SH-SY5Y (cell line): ENCODE measurements at regions not wholly inside any gene's neighbourhood (a gene's known extent, or its start where the extent isn't known, plus 50 kb on each side); places are given as distances from the start of the nearest gene placed in this dataset.

ENCODE experiments used
- GATA2 ChIP-seq: IDR thresholded peaks from 2 replicates; pipeline ENCODE4 v1.6.1; 2011; ENCODE audit warnings: mild to moderate bottlenecking, low read depth, low read length
- GATA3 ChIP-seq: IDR thresholded peaks from 2 replicates; pipeline ENCODE4 v1.6.1; 2011; ENCODE audit warnings: low read depth, mild to moderate bottlenecking, low read length, moderate library complexity

DNA sequence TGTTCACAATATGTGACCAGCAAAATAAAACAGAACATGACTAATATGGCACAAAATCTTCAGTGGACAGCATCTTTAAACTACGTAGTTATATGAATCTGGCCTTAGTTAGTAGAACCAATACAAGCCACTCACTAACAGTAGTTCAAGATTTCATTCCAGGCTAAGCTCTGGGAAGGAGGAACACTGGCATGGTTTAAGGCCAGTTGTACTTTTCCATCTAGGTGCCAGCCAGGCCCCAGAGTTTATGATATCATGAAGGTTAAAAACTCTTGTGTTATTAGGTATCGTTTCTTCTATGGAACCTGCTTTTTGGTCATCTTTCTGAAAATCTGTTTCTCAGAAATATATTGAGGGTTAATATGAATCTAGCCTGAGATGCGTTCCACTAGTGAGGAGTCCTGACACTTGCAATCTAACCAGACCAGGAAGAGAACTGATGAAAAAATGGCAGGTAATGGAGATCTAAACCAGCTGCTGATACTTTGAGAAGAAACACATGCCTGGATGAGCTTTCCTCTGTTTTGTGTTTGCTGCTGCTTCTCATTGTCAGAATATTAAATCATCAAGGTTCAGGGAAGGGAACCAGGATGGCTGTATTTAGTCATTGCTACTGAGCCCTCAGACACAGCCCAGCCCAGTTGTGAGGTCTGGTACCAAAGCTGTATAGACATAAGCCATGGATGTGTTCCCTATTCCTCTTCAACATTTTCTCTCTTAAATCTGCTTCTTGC lies 182.8 kb upstream of the SETBP1 start:
- TF ChIP-seq GATA2 (no peak), GATA3 (no peak)
